ENCODE measurements at regions not wholly inside any gene's neighbourhood (a gene's known extent, or its start where the extent isn't known, plus 50 kb on each side); places are given as distances from the start of the nearest gene placed in this dataset.
"Not testable (repeated sequence)": the region's sequence is repeated elsewhere in the genome, so short reads cannot be mapped to it uniquely, and the experiment has no call there.

DNA sequence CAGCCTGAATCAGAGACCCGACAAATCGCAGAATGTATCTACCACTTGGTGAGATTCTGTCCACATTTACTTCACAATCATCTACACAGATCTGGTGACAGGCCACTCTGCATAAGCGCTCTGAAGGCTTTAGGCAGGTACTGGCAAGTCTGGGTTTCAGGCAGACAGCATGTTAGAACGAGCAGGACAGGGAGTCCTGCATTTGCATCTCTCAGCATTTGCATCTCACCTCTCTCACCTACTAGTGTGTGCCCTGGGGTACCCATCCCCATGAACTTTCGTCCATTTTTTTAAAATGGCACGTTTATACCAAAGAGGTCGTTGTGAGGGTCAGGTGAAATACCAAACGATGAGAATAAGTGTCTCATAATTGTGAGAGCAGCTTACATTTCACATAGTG lies 108.2 kb downstream of the SPATA31A1 start:
- DNase-seq = not testable (repeated sequence)

DNA sequence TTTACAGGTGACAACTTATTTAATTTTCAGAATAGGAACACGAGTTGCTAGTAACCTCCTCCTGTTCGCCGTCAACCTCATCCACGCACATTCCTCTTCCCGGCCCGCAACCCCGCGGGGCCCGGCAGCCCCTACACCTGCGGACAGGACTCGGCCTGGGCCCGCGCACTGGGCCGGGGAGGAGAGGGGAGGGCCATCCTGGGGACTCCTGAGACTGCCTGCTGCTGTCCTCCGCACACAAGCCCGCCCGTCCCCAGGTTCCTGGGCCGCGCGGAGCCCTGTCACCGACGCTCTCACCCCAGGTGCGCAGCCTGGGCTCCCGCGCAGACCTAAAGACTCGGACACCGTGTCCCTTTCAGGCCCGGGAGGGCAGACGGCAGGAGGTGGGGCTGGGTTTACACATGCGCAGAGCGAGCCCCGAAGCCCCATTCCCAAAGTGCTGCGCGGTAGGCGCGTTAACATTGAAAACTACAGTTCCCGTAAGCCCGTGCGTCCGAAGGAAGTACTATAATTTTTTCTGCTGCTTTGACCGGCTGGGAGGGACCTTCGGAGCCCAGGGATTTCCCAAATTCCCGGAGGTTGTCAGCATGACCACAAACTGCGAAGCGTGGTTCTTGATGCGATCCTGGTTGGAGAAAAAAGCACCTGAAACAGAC lies 108.8 kb downstream of the SPATA31A1 start:
- DNase-seq = not testable (repeated sequence)

GRCh38 chr9:39474499-39474898 lies 119.0 kb downstream of the SPATA31A1 start:
- DNase-seq = not testable (repeated sequence)

GRCh38 chr9:39483073-39483472 lies 127.6 kb downstream of the SPATA31A1 start:
- DNase-seq = not testable (repeated sequence)

DNA sequence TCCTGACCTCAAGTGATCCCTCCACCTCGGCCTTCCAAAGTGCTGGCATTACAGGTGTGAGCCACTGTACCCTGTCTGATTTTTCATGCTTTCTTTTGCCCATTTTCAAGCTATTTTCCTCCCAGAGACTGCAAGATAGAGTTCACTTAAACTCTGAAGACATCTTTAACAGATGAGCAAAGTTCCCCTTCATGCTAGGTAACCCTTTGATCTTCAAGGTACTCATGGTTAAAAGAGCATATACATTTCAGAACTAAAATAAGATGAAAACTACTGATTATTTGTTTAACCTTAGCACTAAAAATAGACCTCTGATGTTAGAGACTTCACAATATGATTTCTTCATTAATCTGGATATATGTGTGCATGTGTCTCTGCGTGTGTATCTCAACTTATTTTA lies 128.4 kb downstream of the SPATA31A1 start:
- DNase-seq = not testable (repeated sequence)

DNA sequence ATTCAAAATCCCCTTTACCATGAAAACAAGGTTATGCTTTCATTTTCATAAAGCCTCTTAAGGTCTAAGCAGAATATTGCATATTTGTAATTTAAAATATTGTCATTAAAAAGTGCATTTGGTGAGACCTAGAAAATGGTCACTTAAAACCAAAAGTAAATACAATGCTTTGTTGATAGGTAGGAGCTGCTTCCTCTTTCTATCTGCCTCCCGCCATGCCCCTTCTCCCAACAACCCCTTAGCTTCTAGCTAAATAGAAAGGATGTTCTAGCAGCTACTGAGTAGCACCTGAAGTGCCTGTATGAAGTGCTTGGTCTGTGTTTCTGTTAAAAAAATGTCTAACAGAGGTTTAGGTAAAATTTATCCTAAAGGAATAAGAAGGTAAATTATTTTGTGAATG lies 128.8 kb downstream of the SPATA31A1 start:
- not testable (repeated sequence) for DNase-seq

DNA sequence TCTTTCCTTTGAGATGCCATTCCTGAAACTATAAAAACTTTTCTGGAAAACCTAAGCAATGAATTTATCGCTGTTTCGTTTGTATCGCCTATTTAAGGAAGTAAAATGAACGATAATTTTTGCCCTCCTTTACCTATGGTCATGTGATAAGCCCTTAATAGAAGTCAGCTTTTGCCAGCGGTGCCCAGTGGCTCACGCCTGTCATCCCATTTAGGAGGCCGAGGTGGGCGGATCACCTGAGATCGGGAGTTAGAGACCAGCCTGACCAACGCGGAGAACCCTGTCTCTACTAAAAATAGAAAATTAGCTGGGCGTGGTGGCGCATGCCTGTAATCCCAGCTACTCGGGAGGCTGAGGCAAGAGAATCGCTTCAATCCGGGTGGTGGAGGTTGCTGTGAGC lies 132.0 kb downstream of the SPATA31A1 start:
- DNase-seq = not testable (repeated sequence)

GRCh38 chr9:39496248-39496647 lies 140.8 kb downstream of the SPATA31A1 start:
- DNase-seq = not testable (repeated sequence)

- not testable (repeated sequence) for DNase-seq
Measured at GRCh38 chr9:39503178-39503577, 147.7 kb downstream of the SPATA31A1 start.

DNA sequence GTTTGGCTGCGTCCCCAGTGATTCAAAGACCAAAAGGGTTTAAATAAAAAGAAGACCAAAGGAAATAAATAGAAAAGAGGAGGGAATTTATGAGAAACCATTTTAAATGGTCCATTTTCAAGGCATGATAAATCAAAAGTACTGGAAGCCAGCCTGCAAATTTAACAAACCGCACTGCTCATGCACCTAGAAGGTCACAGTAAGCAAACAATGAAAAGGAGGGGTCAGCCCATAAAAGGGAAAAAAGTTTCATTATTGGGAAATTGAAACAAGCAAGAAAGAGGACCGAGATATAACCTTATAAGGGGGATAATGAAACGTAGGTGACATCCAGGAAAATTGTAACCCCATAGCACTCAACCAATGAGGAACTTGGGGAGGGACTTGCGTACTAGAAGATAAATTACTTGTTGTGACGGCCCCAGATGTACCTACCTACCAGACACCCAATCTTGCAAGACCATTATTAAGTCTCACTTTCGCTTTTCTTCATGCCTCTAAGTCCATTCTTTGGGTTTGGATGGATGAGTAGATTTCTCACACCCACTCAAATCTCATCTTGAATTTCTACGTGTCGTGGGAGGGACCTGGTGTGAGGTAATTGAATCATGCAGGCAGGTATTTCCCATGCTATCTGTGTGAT lies 172.0 kb downstream of the SPATA31A1 start:
- DNase-seq = not testable (repeated sequence)

GRCh38 chr9:39532597-39532996 lies 177.1 kb downstream of the SPATA31A1 start:
- not testable (repeated sequence) for DNase-seq

DNA sequence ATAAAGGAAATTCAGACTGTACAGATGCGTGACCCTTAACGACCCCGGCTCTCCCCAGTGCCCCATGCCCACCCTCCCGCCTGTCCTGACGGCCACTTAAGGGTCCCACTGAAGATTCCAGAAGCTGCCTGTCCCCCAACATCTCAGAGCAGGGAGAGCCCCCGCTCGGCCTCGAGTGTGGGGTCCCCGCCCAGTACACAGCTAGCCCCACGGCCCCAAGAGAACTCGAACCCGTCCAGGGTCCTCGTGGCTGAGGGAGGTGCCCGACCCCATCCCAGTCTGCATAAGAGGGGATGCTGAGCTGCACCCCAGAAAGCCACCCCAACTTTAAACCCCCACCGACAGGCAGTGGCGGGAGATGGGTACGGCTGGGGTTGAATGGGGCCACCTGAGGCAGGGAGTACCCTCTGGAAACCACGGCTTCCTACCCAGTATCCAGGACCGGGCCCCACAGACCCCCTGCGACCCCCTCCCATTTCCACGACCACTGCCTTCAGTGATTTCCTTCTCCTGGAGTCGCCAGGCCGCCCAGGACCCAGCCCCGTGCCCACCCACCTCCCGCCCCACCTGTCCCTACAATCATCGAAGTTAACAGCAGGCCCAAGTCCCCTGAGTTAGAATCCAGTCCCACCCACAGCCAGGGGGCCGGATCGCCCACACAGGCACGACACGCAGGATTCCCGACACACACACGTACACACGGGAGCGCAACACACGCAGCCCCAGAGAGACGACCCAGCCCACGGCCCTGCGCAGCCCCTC lies 177.7 kb downstream of the SPATA31A1 start:
- DNase-seq = not testable (repeated sequence)

DNA sequence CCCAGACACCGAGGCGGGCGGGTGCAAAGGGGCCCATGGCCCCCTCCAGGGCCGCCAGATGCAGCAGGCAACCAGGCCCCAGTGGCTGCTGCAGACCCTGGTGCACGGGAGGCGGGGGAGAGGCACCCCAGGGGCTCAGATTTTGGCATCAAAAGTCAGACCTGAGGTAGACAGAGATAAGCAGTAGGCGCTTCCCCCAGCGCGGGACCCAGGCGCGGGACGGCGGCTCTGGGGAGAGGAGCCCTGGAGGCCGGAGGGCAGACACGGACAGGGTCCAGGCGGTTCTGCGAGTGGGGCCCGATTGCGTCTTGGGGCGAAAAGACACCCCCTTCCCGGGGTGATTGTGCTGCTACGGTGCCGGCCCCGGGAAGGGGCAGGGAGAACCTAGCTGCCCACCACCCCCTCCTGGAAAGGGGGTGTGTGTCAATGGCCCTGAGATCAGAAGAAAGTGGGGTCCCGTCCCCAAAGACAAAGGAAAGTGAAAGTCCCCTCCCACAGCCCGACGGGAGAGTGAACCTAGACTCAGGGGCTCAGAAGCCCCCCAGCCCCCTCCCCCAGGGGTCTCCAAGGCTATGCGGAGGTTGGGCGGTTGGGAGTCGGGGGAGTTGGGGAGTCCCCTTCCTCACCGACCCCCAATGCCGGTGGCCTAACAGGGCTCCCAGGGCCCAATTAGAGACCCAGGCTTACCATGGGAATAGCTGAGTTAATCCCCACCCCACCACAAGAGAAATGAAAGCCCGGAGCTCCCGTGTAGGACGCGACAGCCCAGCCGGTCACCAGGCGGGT lies 178.5 kb downstream of the SPATA31A1 start:
- DNase-seq = not testable (repeated sequence)

DNA sequence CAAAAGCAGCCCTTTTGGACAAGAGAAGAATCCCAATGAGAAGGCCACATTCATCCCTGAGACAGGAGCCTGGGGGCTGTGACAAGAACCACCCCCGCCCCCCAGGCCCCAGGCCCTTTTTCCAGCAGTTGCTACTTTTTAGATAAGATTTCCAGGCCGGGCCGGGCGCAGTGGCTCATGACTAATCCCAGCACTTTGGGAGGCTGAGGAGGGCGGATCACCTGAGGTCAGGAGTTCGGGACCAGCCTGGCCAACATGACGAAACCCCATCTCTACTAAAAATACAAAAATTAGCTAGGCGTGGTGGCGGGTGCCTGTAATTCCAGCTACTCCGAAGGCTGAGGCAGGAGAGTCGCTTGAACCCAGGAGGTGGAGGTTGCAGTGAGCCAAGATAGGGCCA lies 179.4 kb downstream of the SPATA31A1 start:
- DNase-seq = not testable (repeated sequence)

DNA sequence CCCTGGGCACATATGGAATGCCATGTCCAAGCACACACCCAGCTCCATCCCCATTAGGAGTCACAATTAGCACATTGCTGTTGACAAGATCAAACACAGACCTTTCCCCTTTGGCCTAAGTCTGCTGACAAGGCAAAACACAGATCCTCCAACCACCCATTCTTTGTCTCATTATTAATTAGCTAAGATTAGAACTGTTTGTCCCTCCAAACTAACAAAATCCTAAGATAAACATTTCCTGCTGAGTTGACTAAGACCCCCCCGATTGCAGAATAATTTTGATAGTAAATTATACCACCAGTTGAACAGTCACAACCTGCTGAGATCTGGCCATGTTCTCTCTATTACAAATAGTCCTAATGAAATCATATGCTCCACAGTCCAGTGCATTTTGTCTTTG lies 186.7 kb downstream of the SPATA31A1 start:
- not testable (repeated sequence) for DNase-seq

GRCh38 chr9:39545079-39545478 lies 189.6 kb downstream of the SPATA31A1 start:
- DNase-seq = not testable (repeated sequence)

- not testable (repeated sequence) for DNase-seq
Measured at GRCh38 chr9:39550573-39550972, 195.1 kb downstream of the SPATA31A1 start.

GRCh38 chr9:39551544-39551943 lies 196.1 kb downstream of the SPATA31A1 start:
- not testable (repeated sequence) for DNase-seq

- not testable (repeated sequence) for DNase-seq
Measured at GRCh38 chr9:39552242-39552881, 196.9 kb downstream of the SPATA31A1 start.

- DNase-seq = not testable (repeated sequence)
Measured at GRCh38 chr9:39554352-39554751, 198.9 kb downstream of the SPATA31A1 start.

- DNase-seq = peak; percentile 30 to 41
Measured at GRCh38 chr9:39559384-39559783, 203.9 kb downstream of the SPATA31A1 start.

- DNase-seq = not testable (repeated sequence)
Measured at GRCh38 chr9:39566782-39567181, 211.3 kb downstream of the SPATA31A1 start.

Measured in AML-193 (cell line).